Ovary (tissue), 7 donors: ENCODE measurements at regions not wholly inside any gene's neighbourhood (a gene's known extent, or its start where the extent isn't known, plus 50 kb on each side); places are given as distances from the start of the nearest gene placed in this dataset.

Experiments used
- DNase-seq, 5 donors: peaks; one replicate each; pipeline ENCODE4 v3.0.0-alpha.2; 2019 to 2020
- H3K27ac ChIP-seq, 2 donors: fragments of 200-600 bp; one replicate each; pipeline versions ENCODE4 v1.5.1 to v1.8.0; 2019 to 2022
- H3K27me3 ChIP-seq: fragments of 200-600 bp; one replicate; pipeline ENCODE4 v1.8.0; 2022
- H3K36me3 ChIP-seq: fragments of 200-600 bp; sonication (generic); one replicate; pipeline ENCODE4 v1.5.1; 2019
- H3K4me1 ChIP-seq: one replicate; pipeline ENCODE4 v1.8.1; 2013; ENCODE audit warnings: mild to moderate bottlenecking, moderate library complexity; ENCODE audit not compliant: insufficient read depth
- H3K4me3 ChIP-seq: fragments of 200-600 bp; sonication (generic); one replicate; pipeline ENCODE4 v1.5.1; 2017
- H3K9me3 ChIP-seq, 2 donors: fragments of 200-600 bp in 1 of 2; sonication (generic) in 1 of 2; one replicate each; pipeline versions ENCODE4 v1.5.1 to v1.8.1; 2013 to 2019; ENCODE audit warnings: mild to moderate bottlenecking in 1 of 2, moderate library complexity in 1 of 2
- EP300 ChIP-seq: sonication (generic); formaldehyde crosslinking; IDR thresholded peaks from one replicate; pipeline ENCODE4 v1.6.1; 2017; ENCODE audit warnings: antibody characterized with exemption
- POLR2A ChIP-seq: fragments of 450-650 bp; IDR thresholded peaks from one replicate; pipeline ENCODE4 v1.6.1; 2017; ENCODE audit warnings: antibody characterized with exemption, mild to moderate bottlenecking, moderate library complexity
- WGBS, 3 donors: extraction: QIAGEN DNeasy Blood & Tissue Kit in 1 of 3; methylation state at CpG; one replicate each; pipeline versions ENCODE4 v1.1.5 to v1.1.7; 2013 to 2017; 5-methylcytosine and 5-hydroxymethylcytosine counted together
- intact Hi-C, 4 donors: fragments of 100-400 bp; cut with DNase I; formaldehyde crosslinking; loops; one replicate each; pipeline versions ENCODE4 v1.11.0 to v1.15.1; 2022 to 2023
- TF ChIP-seq, protein P1 (sequence below), 3 donors: fragments of 450-650 bp in 2 of 3; fragments of 200-600 bp in 1 of 3; IDR thresholded peaks; one replicate each; pipeline versions ENCODE4 v1.5.1 to v1.8.0; 2016 to 2022; ENCODE audit warnings: antibody characterized with exemption in 3 of 3, mild to moderate bottlenecking in 1 of 3
- donor health status: DM: no; HTN: no; CAD: no; lungs with moderate emphysema.
- donor health status: DM: no; HTN: no; CAD: no.
- donor health status: Bipolar disorder and iron deficiency.
- donor health status: DM: no; HTN: no; CAD: no.
- donor health status: DM: yes; HTN: yes; CAD: no.

DNA sequence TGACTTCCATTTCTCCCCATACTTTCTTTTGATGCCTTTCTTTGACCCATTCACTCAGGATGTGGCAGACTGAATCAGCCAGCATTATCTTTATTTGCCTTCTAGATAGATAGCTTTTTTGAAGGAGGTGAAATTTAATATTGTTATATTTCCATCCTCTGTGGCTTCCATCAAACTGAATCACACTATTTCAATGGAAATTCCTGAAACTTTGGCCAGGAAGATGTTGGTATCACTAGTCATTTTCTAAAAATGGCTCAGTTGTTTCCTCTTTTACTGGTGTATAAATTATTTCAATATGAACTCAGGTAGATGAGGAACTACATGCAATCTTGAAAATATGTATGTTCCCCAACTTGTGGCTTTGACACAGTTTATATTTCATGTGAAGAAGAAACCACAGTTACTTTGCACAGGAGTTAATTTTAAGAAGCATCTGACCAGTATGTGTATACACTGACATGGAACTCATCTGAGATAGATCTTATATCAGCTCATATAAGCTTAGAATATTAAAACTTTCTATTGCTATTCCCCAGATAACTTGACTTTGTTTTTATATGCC, 248.3 kb downstream of the CGGBP1 start:
- H3K36me3 ChIP-seq: no peaks in the 10 kb centered on the region
- TF ChIP-seq EP300 (no peak), POLR2A (no peak)
- TF ChIP-seq, protein P1, sequence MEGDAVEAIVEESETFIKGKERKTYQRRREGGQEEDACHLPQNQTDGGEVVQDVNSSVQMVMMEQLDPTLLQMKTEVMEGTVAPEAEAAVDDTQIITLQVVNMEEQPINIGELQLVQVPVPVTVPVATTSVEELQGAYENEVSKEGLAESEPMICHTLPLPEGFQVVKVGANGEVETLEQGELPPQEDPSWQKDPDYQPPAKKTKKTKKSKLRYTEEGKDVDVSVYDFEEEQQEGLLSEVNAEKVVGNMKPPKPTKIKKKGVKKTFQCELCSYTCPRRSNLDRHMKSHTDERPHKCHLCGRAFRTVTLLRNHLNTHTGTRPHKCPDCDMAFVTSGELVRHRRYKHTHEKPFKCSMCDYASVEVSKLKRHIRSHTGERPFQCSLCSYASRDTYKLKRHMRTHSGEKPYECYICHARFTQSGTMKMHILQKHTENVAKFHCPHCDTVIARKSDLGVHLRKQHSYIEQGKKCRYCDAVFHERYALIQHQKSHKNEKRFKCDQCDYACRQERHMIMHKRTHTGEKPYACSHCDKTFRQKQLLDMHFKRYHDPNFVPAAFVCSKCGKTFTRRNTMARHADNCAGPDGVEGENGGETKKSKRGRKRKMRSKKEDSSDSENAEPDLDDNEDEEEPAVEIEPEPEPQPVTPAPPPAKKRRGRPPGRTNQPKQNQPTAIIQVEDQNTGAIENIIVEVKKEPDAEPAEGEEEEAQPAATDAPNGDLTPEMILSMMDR (IDR thresholded peaks at IDR 0.05): no peak
- H3K27me3 ChIP-seq: no peaks in the 10 kb centered on the region
- no peak overlapping the region for H3K4me3 ChIP-seq
- intact Hi-C loops: no loop called here
- H3K27ac ChIP-seq: no peak overlapping the region
- DNase-seq: no peak
- no peaks in the 10 kb centered on the region for H3K4me1 ChIP-seq
- no peaks in the 10 kb centered on the region for H3K9me3 ChIP-seq

DNA sequence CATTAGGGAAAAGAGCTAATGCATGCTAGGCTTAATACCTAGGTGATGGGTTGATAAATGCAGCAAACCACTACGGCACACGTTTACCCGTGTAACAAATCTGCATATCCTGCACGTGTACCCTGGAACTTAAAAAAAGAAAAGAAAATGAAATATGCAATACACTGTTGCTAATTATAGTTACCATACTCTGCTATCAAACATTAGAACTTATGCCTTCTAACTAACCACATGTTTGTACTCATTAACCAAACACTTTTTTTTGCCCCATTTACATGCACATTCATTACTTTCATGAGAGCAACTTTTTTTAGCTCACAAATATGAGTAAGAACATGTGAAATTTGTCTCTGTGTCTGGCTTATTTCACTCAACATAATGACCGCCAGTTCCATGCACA, 253.1 kb downstream of the CGGBP1 start:
- Histone ChIP-seq H3K4me3 (no peak overlapping the region), H3K36me3 (no peaks in the 10 kb centered on the region), H3K9me3 (no peaks in the 10 kb centered on the region), H3K4me1 (no peaks in the 10 kb centered on the region), H3K27me3 (no peaks in the 10 kb centered on the region), H3K27ac (no peak overlapping the region)
- DNase-seq: no peak
- TF ChIP-seq, protein P1 (IDR thresholded peaks at IDR 0.05): no peak
- TF ChIP-seq EP300 (no peak), POLR2A (no peak)
- intact Hi-C loops: no loop called here
- 79 to 85% (median 81%) methylated on average over 5 of the region's 5 CpGs for WGBS, 3 donors

DNA sequence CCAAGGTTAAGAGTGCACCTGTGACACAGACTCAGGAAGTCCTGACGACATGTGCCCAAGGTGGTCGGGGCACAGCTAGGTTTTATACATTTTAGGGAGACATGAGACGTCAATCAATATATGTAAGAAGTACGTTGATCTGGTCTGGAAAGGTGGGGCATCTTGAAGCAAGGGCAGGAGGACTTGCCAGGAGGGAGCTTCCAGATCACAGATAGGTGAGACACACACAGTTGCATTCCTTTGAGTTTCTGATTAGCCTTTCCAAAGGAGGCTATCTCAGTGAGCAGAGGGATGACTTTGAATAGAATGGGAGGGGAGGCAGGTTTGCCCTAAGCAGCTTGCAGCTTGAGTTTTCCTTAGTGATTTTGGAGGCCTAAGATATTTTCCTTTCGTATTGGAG, 257.4 kb downstream of the CGGBP1 start:
- WGBS, 3 donors: 68 to 74% (median 72%) methylated on average over 5 of the region's 5 CpGs
- no peak overlapping the region for H3K27ac ChIP-seq
- intact Hi-C loops: no loop called here
- no peaks in the 10 kb centered on the region for H3K9me3 ChIP-seq
- TF ChIP-seq EP300: no peak
- TF ChIP-seq, protein P1 (IDR thresholded peaks at IDR 0.05): no peak
- TF ChIP-seq POLR2A: no peak
- no peaks in the 10 kb centered on the region for H3K36me3 ChIP-seq
- H3K4me1 ChIP-seq: no peaks in the 10 kb centered on the region
- H3K27me3 ChIP-seq: no peaks in the 10 kb centered on the region
- no peak for DNase-seq
- no peak overlapping the region for H3K4me3 ChIP-seq

DNA sequence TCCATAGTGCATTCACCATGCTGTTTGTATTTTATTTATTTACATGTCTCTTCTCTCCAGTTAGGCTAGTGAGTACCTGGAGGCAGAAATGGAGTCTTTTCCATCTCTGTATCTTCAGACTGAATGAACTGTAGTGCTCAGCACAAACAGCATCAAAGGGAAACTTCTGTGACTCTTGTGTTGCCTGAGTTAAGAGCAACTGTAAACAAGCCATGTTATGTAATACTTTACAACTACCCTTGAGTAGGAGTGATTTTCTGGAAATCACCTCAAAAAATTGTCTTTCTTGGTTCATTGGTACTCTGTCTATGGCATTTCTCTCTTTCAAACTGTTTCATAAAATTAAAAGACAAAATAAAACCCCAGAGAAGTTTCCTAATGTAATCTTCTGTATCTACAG, 258.3 kb downstream of the CGGBP1 start:
- Histone ChIP-seq H3K27ac (no peak overlapping the region), H3K9me3 (no peaks in the 10 kb centered on the region), H3K27me3 (no peaks in the 10 kb centered on the region), H3K4me1 (no peaks in the 10 kb centered on the region), H3K4me3 (no peak overlapping the region), H3K36me3 (no peaks in the 10 kb centered on the region)
- DNase-seq: no peak
- no peak for TF ChIP-seq EP300
- TF ChIP-seq, protein P1 (IDR thresholded peaks at IDR 0.05): no peak
- no peak for TF ChIP-seq POLR2A
- intact Hi-C loops: no loop called here

DNA sequence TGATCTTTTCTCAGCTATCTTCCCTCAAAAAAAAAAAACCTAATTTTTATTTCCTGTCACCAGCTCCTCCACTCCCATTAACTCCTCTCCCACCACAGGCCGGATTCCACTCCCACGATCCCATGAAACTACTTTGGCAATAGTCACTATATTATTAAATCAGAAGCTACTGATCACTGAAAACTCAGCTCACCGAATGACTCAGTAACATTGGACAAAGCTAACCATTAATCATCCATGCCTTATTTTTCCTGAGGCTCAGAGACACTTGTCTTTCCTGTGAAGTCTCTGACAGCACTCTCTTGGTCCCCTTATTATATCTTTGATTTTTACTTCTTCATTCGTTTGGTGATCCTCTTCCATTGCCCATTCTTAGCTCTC, 260.2 kb downstream of the CGGBP1 start:
- H3K27ac ChIP-seq: no peak overlapping the region
- TF ChIP-seq POLR2A (no peak), EP300 (no peak)
- TF ChIP-seq, protein P1 (IDR thresholded peaks at IDR 0.05): no peak
- WGBS, 3 donors: 11 to 19% (median 15%) methylated on average over 4 of the region's 4 CpGs
- H3K9me3 ChIP-seq: no peaks in the 10 kb centered on the region
- no peaks in the 10 kb centered on the region for H3K4me1 ChIP-seq
- no peaks in the 10 kb centered on the region for H3K36me3 ChIP-seq
- no peak overlapping the region for H3K4me3 ChIP-seq
- intact Hi-C loops: no loop called here
- no peaks in the 10 kb centered on the region for H3K27me3 ChIP-seq
- DNase-seq: no peak
